NCI-H446 (cell line): ENCODE measurements at regions not wholly inside any gene's neighbourhood (a gene's known extent, or its start where the extent isn't known, plus 50 kb on each side); places are given as distances from the start of the nearest gene placed in this dataset.

Experiments
- DNase-seq, 2 experiments: peaks; one replicate each; lab custom pipeline; 2025; lab: John Stamatoyannopoulos, UW

GRCh38 chr9:120292606-120293005 is 287.4 kb downstream of the CDK5RAP2 start:
- no peak for DNase-seq

DNA sequence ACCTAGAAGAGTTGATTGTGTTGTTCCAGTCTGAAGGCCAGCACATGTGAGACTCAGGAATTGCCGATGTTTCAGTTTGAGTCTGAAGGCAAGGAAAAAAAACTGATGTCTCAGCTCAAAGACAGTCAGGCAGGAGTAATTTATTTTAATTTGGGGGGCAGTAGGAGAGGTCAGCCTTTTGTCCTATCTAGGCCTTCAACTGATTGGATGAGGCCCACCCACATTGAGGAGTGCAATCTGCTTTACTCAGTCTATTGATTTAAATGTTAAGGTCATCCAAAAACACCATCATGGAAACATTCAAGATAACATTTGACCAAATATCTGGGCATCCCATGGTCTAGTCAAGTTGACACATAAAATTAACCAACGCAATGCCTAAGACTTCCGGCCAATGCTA is 288.9 kb downstream of the CDK5RAP2 start:
- DNase-seq, result no peak

- DNase-seq, result peak; percentile 25 to 40
These were observed 289.7 kb downstream of the CDK5RAP2 start for GRCh38 chr9:120289990-120290975.

DNA sequence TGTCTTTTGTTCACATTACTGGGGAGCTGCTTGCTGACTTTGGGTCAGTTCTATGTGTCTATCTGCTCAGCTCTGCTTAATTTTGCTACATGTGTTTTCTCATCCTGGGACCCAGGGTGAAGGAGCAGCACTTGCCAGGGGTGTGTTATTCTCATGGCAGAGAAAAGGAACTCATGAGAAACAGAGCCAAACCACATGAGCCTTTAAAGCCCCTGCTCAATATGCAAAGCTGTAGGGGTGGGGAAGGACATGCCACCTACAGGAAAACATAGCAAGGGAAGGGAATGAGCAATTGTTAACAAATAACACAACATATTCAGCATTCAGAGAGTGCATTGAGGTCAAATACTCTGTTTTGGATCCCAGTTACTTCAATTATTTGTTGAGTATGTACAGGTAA is 290.9 kb downstream of the CDK5RAP2 start:
- DNase-seq, result peak in 1 of 2 experiments; percentile 20

DNA sequence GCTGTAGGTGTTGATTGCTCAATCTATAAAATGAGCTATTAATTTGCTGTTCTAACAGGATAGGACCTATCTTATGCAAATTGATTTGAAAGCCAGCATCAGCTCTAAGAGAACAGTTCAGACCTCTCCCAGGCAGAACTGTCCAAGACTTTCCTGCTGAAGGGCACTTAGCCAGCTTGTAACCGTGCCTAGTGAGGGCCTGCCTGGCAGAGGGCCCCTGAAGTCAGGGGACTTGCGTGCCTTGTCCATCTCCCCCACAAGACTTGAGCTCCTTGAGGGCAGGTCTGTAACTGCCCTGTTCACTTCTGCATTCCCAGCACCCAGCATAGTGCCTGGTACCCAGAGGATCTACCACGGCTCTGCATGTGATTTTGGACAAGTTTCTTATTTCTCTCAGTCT is 293.4 kb downstream of the CDK5RAP2 start:
- DNase-seq, result no peak

- DNase-seq, result no peak
These were observed 295.1 kb downstream of the CDK5RAP2 start for GRCh38 chr9:120284821-120285220.

DNA sequence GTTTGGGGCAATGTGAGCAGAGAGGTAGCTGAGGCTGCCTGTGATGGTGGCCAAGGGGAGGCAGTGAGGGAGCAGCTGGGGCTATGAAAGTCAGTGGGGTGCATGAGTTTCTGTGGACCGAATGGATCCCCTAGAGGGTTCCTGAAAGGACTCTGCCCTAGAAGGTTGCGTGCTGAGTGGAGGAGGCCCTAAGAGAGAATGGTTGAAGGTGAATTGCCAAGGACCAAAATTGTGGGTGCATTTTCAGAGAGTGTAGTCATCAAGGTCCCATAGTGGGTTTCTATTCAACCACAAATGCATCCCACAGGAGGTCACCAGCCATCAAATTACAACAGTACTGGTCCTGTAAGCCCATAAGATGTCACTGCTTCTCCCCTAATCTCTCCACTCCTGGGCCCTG is 298.3 kb downstream of the CDK5RAP2 start:
- DNase-seq, result no peak

DNA sequence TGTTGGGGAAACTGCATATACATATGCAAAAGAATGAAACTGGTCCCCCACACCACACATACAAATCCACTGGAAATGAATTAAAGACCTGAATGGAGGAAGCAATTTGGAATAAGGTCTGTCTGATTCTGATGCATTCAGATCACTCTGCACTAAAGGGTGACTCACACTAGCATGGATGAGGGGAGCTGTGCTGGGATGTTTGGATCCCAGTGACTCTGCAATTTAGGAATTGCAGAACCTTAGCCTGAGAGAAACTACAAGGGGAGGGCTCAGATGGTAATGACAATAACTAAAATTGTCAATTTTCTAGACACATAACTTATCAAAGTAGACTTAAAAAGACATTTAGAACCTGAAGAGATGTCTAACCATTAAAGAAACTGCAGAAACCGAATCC is 312.0 kb downstream of the CDK5RAP2 start:
- no peak for DNase-seq

GRCh38 chr9:120265791-120266190 is 314.2 kb downstream of the CDK5RAP2 start:
- DNase-seq, result peak; percentile 10 to 53

- DNase-seq, result no peak
These were observed 315.4 kb downstream of the CDK5RAP2 start for GRCh38 chr9:120264528-120264927.

- no peak for DNase-seq
These were observed 316.1 kb downstream of the CDK5RAP2 start for GRCh38 chr9:120263836-120264235.

- DNase-seq, result no peak
These were observed 318.5 kb downstream of the CDK5RAP2 start for GRCh38 chr9:120261419-120261818.

GRCh38 chr9:120259100-120259499 is 320.9 kb downstream of the CDK5RAP2 start:
- no peak for DNase-seq

DNA sequence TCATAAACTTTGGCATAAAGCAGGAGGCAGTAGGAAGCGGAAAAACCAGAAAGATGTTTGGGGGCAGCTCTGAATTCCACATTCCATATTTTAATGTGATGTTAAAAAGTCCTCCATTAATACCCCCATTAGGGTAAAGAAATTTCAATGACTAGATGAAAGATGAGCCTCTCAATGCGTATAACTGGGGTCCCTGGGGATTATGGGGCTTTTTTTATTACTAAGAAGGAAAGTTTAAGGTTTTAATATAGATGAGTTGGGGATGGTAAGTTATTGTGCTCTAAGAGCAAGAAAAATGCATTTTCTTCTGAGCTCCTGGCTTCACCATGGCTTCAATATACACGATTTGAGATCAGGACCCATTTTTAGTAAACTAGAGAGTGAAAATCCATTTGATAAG is 321.9 kb downstream of the CDK5RAP2 start:
- DNase-seq, result no peak

DNA sequence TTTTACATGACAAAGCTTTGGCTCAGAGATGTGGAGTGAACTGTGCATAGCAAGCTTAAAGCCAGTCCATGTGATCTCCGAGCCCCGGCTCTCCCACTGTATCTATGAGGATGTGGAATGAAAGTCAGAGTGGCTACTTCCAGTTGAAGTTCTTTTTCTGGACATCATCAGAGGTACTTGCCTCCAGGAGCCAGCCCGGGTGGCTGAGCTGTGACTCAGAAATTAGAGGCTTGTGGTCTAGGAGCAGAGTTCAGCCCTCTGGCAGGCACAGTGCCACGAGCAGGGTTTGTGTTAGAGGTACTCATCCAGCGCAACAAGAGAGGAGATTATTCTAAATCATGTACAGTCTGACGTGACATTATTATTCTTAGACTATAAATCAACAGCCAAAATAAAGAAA is 322.5 kb downstream of the CDK5RAP2 start:
- peak in 1 of 2 experiments; percentile 5 for DNase-seq

- no peak for DNase-seq
These were observed 323.8 kb downstream of the CDK5RAP2 start for GRCh38 chr9:120256146-120256545.

- DNase-seq, result no peak
These were observed 327.7 kb downstream of the CDK5RAP2 start for GRCh38 chr9:120252248-120252647.

- peak; percentile 36 to 79 for DNase-seq
These were observed 337.7 kb downstream of the CDK5RAP2 start for GRCh38 chr9:120242116-120242811.

GRCh38 chr9:120236596-120236995 is 343.4 kb downstream of the CDK5RAP2 start:
- DNase-seq, result peak in 1 of 2 experiments; percentile 10

- DNase-seq, result peak in 1 of 2 experiments; percentile 3
These were observed 344.9 kb downstream of the CDK5RAP2 start for GRCh38 chr9:120235081-120235480.

GRCh38 chr9:120230227-120230626 is 349.7 kb downstream of the CDK5RAP2 start:
- DNase-seq, result no peak

GRCh38 chr9:120221844-120222243 is 358.1 kb downstream of the CDK5RAP2 start:
- DNase-seq, result no peak

DNA sequence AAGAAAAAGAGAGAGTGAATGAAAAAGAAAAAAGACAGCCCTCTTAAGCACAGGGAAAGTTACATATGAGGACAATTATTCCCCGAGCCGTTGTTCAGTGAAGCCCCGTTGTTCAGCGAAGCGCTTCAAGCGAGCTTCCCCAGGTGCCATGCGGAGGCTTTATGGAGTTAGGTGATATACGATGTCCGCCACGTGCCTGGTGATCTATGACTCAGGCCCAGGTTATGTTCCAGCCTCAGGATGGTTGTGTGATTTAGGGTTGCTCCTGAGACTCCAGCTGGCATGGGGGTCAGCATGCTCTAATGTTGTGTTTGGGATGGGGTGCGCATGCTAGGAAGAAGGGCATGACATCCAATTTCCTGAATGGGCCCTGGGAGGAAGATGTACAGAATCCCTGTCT is 365.6 kb downstream of the CDK5RAP2 start:
- DNase-seq, result no peak
